ENCODE measurements at regions not wholly inside any gene's neighbourhood (a gene's known extent, or its start where the extent isn't known, plus 50 kb on each side); places are given as distances from the start of the nearest gene placed in this dataset.
A peak's percentile ranks its signal among the peaks of the same experiment; 100 is the strongest.

GRCh38 chr6:121867095-121867494 is 431.6 kb downstream of the GJA1 start:
- peaks cover 9% of the 10 kb centered on the region for H3K4me1 ChIP-seq
- DNase-seq (ENCODE audit: extremely low spot score in 2 of 2) = no peak
- H3K9me3 ChIP-seq = no peaks in the 10 kb centered on the region
- no peak overlapping the region for H3K4me3 ChIP-seq
- H3K36me3 ChIP-seq = no peaks in the 10 kb centered on the region
- intact Hi-C loops (cut with DNase I) = no loop called here
- H3K27me3 ChIP-seq = no peaks in the 10 kb centered on the region
- no peak for TF ChIP-seq CTCF (IDR thresholded peaks at IDR 0.05)
- peak in 1 of 2 donors; percentile 34 for TF ChIP-seq POLR2AphosphoS5 (IDR thresholded peaks at IDR 0.05; ENCODE audit: insufficient read depth in 1 of 2, low read depth in 1 of 2)
- H3K27ac ChIP-seq = peak overlapping the region; percentile 29

GRCh38 chr6:121868206-121868605 is 432.8 kb downstream of the GJA1 start:
- peak overlapping the region; percentile 24 for H3K27ac ChIP-seq
- H3K4me1 ChIP-seq = peaks cover 9% of the 10 kb centered on the region
- no peaks in the 10 kb centered on the region for H3K36me3 ChIP-seq
- no peak overlapping the region for H3K4me3 ChIP-seq
- no peaks in the 10 kb centered on the region for H3K27me3 ChIP-seq
- no peak for TF ChIP-seq POLR2A (IDR thresholded peaks at IDR 0.05)
- peak in 1 of 2 donors; percentile 12 for TF ChIP-seq POLR2AphosphoS5 (IDR thresholded peaks at IDR 0.05; ENCODE audit: insufficient read depth in 1 of 2, low read depth in 1 of 2)
- no peaks in the 10 kb centered on the region for H3K9me3 ChIP-seq
- DNase-seq (ENCODE audit: extremely low spot score in 2 of 2) = no peak
- intact Hi-C loops (cut with DNase I) = no loop called here

GRCh38 chr6:121873595-121873994 is 438.1 kb downstream of the GJA1 start:
- intact Hi-C loops (cut with DNase I) = no loop called here
- Histone ChIP-seq H3K4me3 (no peak overlapping the region), H3K27ac (no peak overlapping the region), H3K9me3 (no peaks in the 10 kb centered on the region), H3K27me3 (no peaks in the 10 kb centered on the region), H3K36me3 (no peaks in the 10 kb centered on the region), H3K4me1 (no peaks in the 10 kb centered on the region)
- DNase-seq (ENCODE audit: extremely low spot score in 2 of 2) = no peak
- TF ChIP-seq CTCF (IDR thresholded peaks at IDR 0.05) = no peak

GRCh38 chr6:121876721-121877120 is 441.3 kb downstream of the GJA1 start:
- DNase-seq (ENCODE audit: extremely low spot score in 2 of 2) = no peak
- intact Hi-C loops (cut with DNase I) = no loop called here
- TF ChIP-seq POLR2AphosphoS5 (IDR thresholded peaks at IDR 0.05; ENCODE audit: insufficient read depth in 1 of 2, low read depth in 1 of 2) = no peak
- no peak for TF ChIP-seq POLR2A (IDR thresholded peaks at IDR 0.05)
- TF ChIP-seq CTCF (IDR thresholded peaks at IDR 0.05) = no peak
- H3K4me1 ChIP-seq = peaks cover 4% of the 10 kb centered on the region
- no peaks in the 10 kb centered on the region for H3K9me3 ChIP-seq
- no peaks in the 10 kb centered on the region for H3K27me3 ChIP-seq
- H3K27ac ChIP-seq = no peak overlapping the region
- H3K4me3 ChIP-seq = no peak overlapping the region
- H3K36me3 ChIP-seq = no peaks in the 10 kb centered on the region

GRCh38 chr6:121879149-121879548 is 443.7 kb downstream of the GJA1 start:
- intact Hi-C loops (cut with DNase I) = no loop called here

More at GRCh38 chr6:121879149-121879548, 443.7 kb downstream of the GJA1 start:
- Histone ChIP-seq H3K27me3 (no peaks in the 10 kb centered on the region), H3K27ac (no peak overlapping the region), H3K4me3 (no peak overlapping the region), H3K9me3 (no peaks in the 10 kb centered on the region), H3K36me3 (no peaks in the 10 kb centered on the region), H3K4me1 (peaks cover 21% of the 10 kb centered on the region)
- no peak for DNase-seq (ENCODE audit: extremely low spot score in 2 of 2)
- no peak for TF ChIP-seq POLR2A (IDR thresholded peaks at IDR 0.05)
- TF ChIP-seq POLR2AphosphoS5 (IDR thresholded peaks at IDR 0.05; ENCODE audit: insufficient read depth in 1 of 2, low read depth in 1 of 2) = no peak
- TF ChIP-seq CTCF (IDR thresholded peaks at IDR 0.05) = no peak

All from vagina (tissue), 2 donors.